IMR-90 (cell line): ENCODE measurements at regions not wholly inside any gene's neighbourhood (a gene's known extent, or its start where the extent isn't known, plus 50 kb on each side); places are given as distances from the start of the nearest gene placed in this dataset.

Source experiments
- BHLHE40 ChIP-seq: fragments of 150-350 bp; IDR thresholded peaks from 2 replicates; pipeline ENCODE4 v1.6.1; 2016; ENCODE audit warnings: mild to moderate bottlenecking, low read depth, low read length
- CEBPB ChIP-seq: IDR thresholded peaks from 2 replicates; pipeline ENCODE4 v1.6.1; 2012; ENCODE audit warnings: low read depth, low read length, improper control_type of control experiment
- CTCF ChIP-seq: conservative IDR thresholded peaks from 2 replicates; pipeline ENCODE4 v1.5.1; 2012; ENCODE audit warnings: mild to moderate bottlenecking, low read depth, low read length, improper control_type of control experiment
- POLR2A ChIP-seq: IDR thresholded peaks from 2 replicates; pipeline ENCODE4 v1.6.1; 2012; ENCODE audit warnings: mild to moderate bottlenecking, low read depth, low read length
- RAD21 ChIP-seq: IDR thresholded peaks from 2 replicates; pipeline ENCODE4 v1.6.1; 2012; ENCODE audit warnings: low read length, improper control_type of control experiment
- RCOR1 ChIP-seq: IDR thresholded peaks from 2 replicates; pipeline ENCODE4 v1.6.1; 2012; ENCODE audit warnings: mild to moderate bottlenecking, low read length, improper control_type of control experiment; ENCODE audit not compliant: insufficient replicate concordance
- RFX5 ChIP-seq: IDR thresholded peaks from 2 replicates; pipeline ENCODE4 v1.8.0; 2012; ENCODE audit warnings: low read depth, mild to moderate bottlenecking, low read length, moderate library complexity

GRCh38 chr7:57354679-57355338 lies 95.2 kb upstream of the ZNF716 start:
- TF ChIP-seq CTCF (no peak), BHLHE40 (no peak), CEBPB (no peak), POLR2A (no peak), RFX5 (no peak), RCOR1 (no peak), RAD21 (no peak)
